H9 (cell line): ENCODE measurements at regions not wholly inside any gene's neighbourhood (a gene's known extent, or its start where the extent isn't known, plus 50 kb on each side); places are given as distances from the start of the nearest gene placed in this dataset.

Experiments used
- DNase-seq: peaks from one replicate; pipeline ENCODE4 v3.0.0-alpha.2; 2017
- H2AFZ ChIP-seq: one replicate; pipeline ENCODE4 v1.6.1; 2013; ENCODE audit warnings: mild to moderate bottlenecking, low read length, control low read depth, moderate library complexity
- H2AK5ac ChIP-seq: 2 replicates; pipeline ENCODE4 v1.6.1; 2013; ENCODE audit warnings: low read length, control low read depth, mixed read lengths; ENCODE audit not compliant: insufficient read length
- H2BK120ac ChIP-seq: one replicate; pipeline ENCODE4 v1.6.1; 2013; ENCODE audit warnings: low read depth, mild to moderate bottlenecking, low read length, control low read depth, inconsistent platforms; ENCODE audit not compliant: poor library complexity, severe bottlenecking
- H2BK12ac ChIP-seq: 2 replicates; pipeline ENCODE4 v1.6.1; 2013; ENCODE audit warnings: low read length, control low read depth, mixed read lengths, low read depth; ENCODE audit not compliant: insufficient read length
- H2BK15ac ChIP-seq: 2 replicates; pipeline ENCODE4 v1.6.1; 2013; ENCODE audit warnings: low read depth, low read length, control low read depth
- H2BK20ac ChIP-seq: one replicate; pipeline ENCODE4 v1.6.1; 2013; ENCODE audit warnings: low read depth, mild to moderate bottlenecking, low read length, control low read depth, inconsistent platforms; ENCODE audit not compliant: poor library complexity, severe bottlenecking
- H2BK5ac ChIP-seq: 2 replicates; pipeline ENCODE4 v1.6.1; 2013; ENCODE audit warnings: low read length, control low read depth, mixed read lengths; ENCODE audit not compliant: insufficient read length
- H3K14ac ChIP-seq: 2 replicates; pipeline ENCODE4 v1.6.1; 2013; ENCODE audit warnings: low read length, control low read depth; ENCODE audit not compliant: insufficient read depth
- H3K18ac ChIP-seq: 2 replicates; pipeline ENCODE4 v1.6.1; 2013; ENCODE audit warnings: low read depth, mild to moderate bottlenecking, mixed read lengths, low read length, control low read depth; ENCODE audit not compliant: insufficient read length
- H3K23ac ChIP-seq: 2 replicates; pipeline ENCODE4 v1.6.1; 2013; ENCODE audit warnings: low read length, control low read depth, mixed read lengths, low read depth; ENCODE audit not compliant: insufficient read length
- H3K23me2 ChIP-seq: 2 replicates; pipeline ENCODE4 v1.6.1; 2013; ENCODE audit warnings: low read depth, mild to moderate bottlenecking, mixed read lengths, low read length, control low read depth; ENCODE audit not compliant: insufficient read length, poor library complexity, severe bottlenecking
- H3K27ac ChIP-seq: 2 replicates; pipeline ENCODE4 v1.5.1; 2013; ENCODE audit warnings: low read length, control low read depth, mixed read lengths, low read depth; ENCODE audit not compliant: insufficient read length
- H3K27me3 ChIP-seq: 2 replicates; pipeline ENCODE4 v1.6.1; 2013; ENCODE audit warnings: low read length, control low read depth, inconsistent platforms; ENCODE audit not compliant: insufficient read depth
- H3K4ac ChIP-seq: 2 replicates; pipeline ENCODE4 v1.6.1; 2013; ENCODE audit warnings: low read depth, mild to moderate bottlenecking, control low read depth, inconsistent platforms, low read length, moderate library complexity
- H3K4me1 ChIP-seq: 2 replicates; pipeline ENCODE4 v1.6.1; 2013; ENCODE audit warnings: low read length, control low read depth, inconsistent platforms; ENCODE audit not compliant: insufficient read depth
- H3K4me2 ChIP-seq: 2 replicates; pipeline ENCODE4 v1.6.1; 2013; ENCODE audit warnings: low read length, control low read depth, mixed read lengths; ENCODE audit not compliant: insufficient read length, insufficient read depth
- H3K56ac ChIP-seq: 2 replicates; pipeline ENCODE4 v1.6.1; 2013; ENCODE audit warnings: low read depth, mild to moderate bottlenecking, mixed read lengths, low read length, control low read depth; ENCODE audit not compliant: insufficient read length
- H3K79me1 ChIP-seq: 2 replicates; pipeline ENCODE4 v1.6.1; 2013; ENCODE audit warnings: low read depth, mild to moderate bottlenecking, moderate library complexity, low read length, control low read depth, inconsistent platforms; ENCODE audit not compliant: insufficient read depth, poor library complexity, severe bottlenecking
- H3K79me2 ChIP-seq: 2 replicates; pipeline ENCODE4 v1.6.1; 2013; ENCODE audit warnings: low read length, control low read depth, inconsistent platforms; ENCODE audit not compliant: insufficient read depth
- H3K9ac ChIP-seq: 2 replicates; pipeline ENCODE4 v1.6.1; 2013; ENCODE audit warnings: low read length, control low read depth, mixed read lengths; ENCODE audit not compliant: insufficient read length; ENCODE audit errors: extremely low read depth
- H3K9me3 ChIP-seq: one replicate; pipeline ENCODE4 v1.6.1; 2013; ENCODE audit warnings: low read depth, low read length, inconsistent platforms; ENCODE audit not compliant: control insufficient read depth
- H3T11ph ChIP-seq: one replicate; pipeline ENCODE4 v1.6.1; 2013; ENCODE audit warnings: mild to moderate bottlenecking, low read length, control low read depth, inconsistent platforms
- H4K20me1 ChIP-seq: one replicate; pipeline ENCODE4 v1.6.1; 2013; ENCODE audit not compliant: control insufficient read depth, insufficient read length, insufficient read depth
- H4K5ac ChIP-seq: 2 replicates; pipeline ENCODE4 v1.6.1; 2013; ENCODE audit warnings: low read depth, mild to moderate bottlenecking, mixed read lengths, low read length, control low read depth; ENCODE audit not compliant: insufficient read length
- H4K8ac ChIP-seq: replicated peaks from 2 replicates; pipeline ENCODE4 v1.6.1; 2013; ENCODE audit warnings: low read length, control low read depth, mixed read lengths, low read depth; ENCODE audit not compliant: insufficient read length
- H4K91ac ChIP-seq: 2 replicates; pipeline ENCODE4 v1.6.1; 2013; ENCODE audit warnings: low read depth, mild to moderate bottlenecking, moderate library complexity, mixed read lengths, low read length, control low read depth; ENCODE audit not compliant: insufficient read length
- H3K27ac Mint-ChIP-seq, 3 experiments: 2 replicates in 2 of 3; 3 replicates in 1 of 3; pipeline ENCODE4 v1.8.0; 2020 to 2021; ENCODE audit warnings: mixed read lengths in 3 of 3, mild to moderate bottlenecking in 1 of 3, moderate library complexity in 1 of 3
- H3K27me3 Mint-ChIP-seq: 2 replicates; pipeline ENCODE4 v1.8.0; 2021; ENCODE audit warnings: low read depth, mild to moderate bottlenecking, moderate library complexity, mixed read lengths
- H3K36me3 Mint-ChIP-seq, 3 experiments: 2 replicates in 2 of 3; 3 replicates in 1 of 3; pipeline ENCODE4 v1.8.0; 2020 to 2021; ENCODE audit warnings: low read depth in 3 of 3, mixed read lengths in 3 of 3; ENCODE audit not compliant: insufficient read depth in 1 of 3
- H3K4me1 Mint-ChIP-seq, 2 experiments: 2 replicates each; pipeline ENCODE4 v1.8.0; 2020; ENCODE audit warnings: mixed read lengths in 2 of 2
- H3K4me3 Mint-ChIP-seq, 2 experiments: 2 replicates in 1 of 2; 3 replicates in 1 of 2; pipeline ENCODE4 v1.8.0; 2020 to 2021; ENCODE audit warnings: mild to moderate bottlenecking in 2 of 2, mixed read lengths in 2 of 2, moderate library complexity in 1 of 2
- H3K9me3 Mint-ChIP-seq, 2 experiments: 2 replicates in 1 of 2; 3 replicates in 1 of 2; pipeline ENCODE4 v1.8.0; 2020; ENCODE audit warnings: mild to moderate bottlenecking in 2 of 2, mixed read lengths in 2 of 2, moderate library complexity in 1 of 2
- WGBS: extraction: QIAGEN DNeasy Blood & Tissue Kit; methylation state at CpG from one replicate; pipeline ENCODE4 v1.1.7; 2013; ENCODE audit warnings: missing lambda C conversion rate, low lambda C conversion rate, mixed read lengths; ENCODE audit not compliant: insufficient read length; ENCODE audit errors: extremely low coverage; 5-methylcytosine and 5-hydroxymethylcytosine counted together
- TF ChIP-seq, protein P1 (sequence below): fragments of 200-600 bp; sonication (generic); conservative IDR thresholded peaks from 3 replicates; pipeline ENCODE4 v1.8.0; 2021; ENCODE audit warnings: antibody characterized with exemption, mild to moderate bottlenecking

DNA sequence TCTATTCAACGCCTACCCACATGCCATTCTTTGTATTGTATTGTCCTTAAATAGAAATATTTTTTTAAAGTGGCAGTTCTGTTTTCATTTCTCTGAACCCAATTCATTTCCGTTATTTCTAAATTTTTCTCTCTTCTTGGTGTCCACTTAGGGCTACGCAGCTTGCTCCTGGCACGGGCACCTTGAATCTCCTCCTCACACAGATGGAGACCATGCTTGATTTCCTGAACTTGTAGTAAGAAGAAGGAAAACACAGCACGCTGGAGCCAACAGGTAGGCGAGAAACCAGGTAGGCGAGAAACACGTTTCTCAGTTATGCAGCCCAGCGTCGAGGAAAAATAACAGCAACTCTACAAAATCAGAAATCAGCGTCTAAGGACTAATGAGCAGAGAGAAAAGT, 428.9 kb downstream of the STK39 start:
- Mint-ChIP-seq H3K27ac (peak overlapping the region in 2 of 3 experiments; percentile 68 to 83; a peak in 3 of 7 replicates), H3K36me3 (peaks cover 15 to 29% (median 28%) of the 10 kb centered on the region in 3 experiments), H3K4me3 (no peak overlapping the region), H3K27me3 (no peaks in the 10 kb centered on the region), H3K4me1 (peaks cover 6 to 15% of the 10 kb centered on the region in 2 experiments), H3K9me3 (no peaks in the 10 kb centered on the region; a peak in 1 of 5 replicates)
- H3K9me3 ChIP-seq, result no peaks in the 10 kb centered on the region
- H3K4ac ChIP-seq, result no peak overlapping the region
- no peaks in the 10 kb centered on the region for H3K79me1 ChIP-seq
- H3K18ac ChIP-seq, result no peak overlapping the region
- no peak overlapping the region for H2AK5ac ChIP-seq
- no peak overlapping the region for H2AFZ ChIP-seq
- no peaks in the 10 kb centered on the region for H3K4me1 ChIP-seq
- H3K14ac ChIP-seq, result no peak overlapping the region
- H3K79me2 ChIP-seq, result no peaks in the 10 kb centered on the region
- H2BK20ac ChIP-seq, result no peak overlapping the region
- no peak overlapping the region for H2BK12ac ChIP-seq
- H2BK15ac ChIP-seq, result no peak overlapping the region
- H3K27ac ChIP-seq, result no peak overlapping the region
- no peaks in the 10 kb centered on the region for H4K20me1 ChIP-seq
- no peak overlapping the region for H3K56ac ChIP-seq
- H3K27me3 ChIP-seq, result no peaks in the 10 kb centered on the region
- no CpG with 5 or more reads among the region's 11 CpGs for WGBS
- no peak overlapping the region for H3K4me2 ChIP-seq
- H2BK120ac ChIP-seq, result no peak overlapping the region
- H3K9ac ChIP-seq, result no peak overlapping the region
- H2BK5ac ChIP-seq, result no peak overlapping the region
- H3K23me2 ChIP-seq, result no peaks in the 10 kb centered on the region
- TF ChIP-seq, protein P1, sequence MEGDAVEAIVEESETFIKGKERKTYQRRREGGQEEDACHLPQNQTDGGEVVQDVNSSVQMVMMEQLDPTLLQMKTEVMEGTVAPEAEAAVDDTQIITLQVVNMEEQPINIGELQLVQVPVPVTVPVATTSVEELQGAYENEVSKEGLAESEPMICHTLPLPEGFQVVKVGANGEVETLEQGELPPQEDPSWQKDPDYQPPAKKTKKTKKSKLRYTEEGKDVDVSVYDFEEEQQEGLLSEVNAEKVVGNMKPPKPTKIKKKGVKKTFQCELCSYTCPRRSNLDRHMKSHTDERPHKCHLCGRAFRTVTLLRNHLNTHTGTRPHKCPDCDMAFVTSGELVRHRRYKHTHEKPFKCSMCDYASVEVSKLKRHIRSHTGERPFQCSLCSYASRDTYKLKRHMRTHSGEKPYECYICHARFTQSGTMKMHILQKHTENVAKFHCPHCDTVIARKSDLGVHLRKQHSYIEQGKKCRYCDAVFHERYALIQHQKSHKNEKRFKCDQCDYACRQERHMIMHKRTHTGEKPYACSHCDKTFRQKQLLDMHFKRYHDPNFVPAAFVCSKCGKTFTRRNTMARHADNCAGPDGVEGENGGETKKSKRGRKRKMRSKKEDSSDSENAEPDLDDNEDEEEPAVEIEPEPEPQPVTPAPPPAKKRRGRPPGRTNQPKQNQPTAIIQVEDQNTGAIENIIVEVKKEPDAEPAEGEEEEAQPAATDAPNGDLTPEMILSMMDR, result no peak
- no peak overlapping the region for H4K8ac ChIP-seq
- H4K5ac ChIP-seq, result no peak overlapping the region
- H3K23ac ChIP-seq, result no peak overlapping the region
- DNase-seq, result no peak
- no peak overlapping the region for H4K91ac ChIP-seq
- no peak overlapping the region for H3T11ph ChIP-seq
